ENCODE measurements at regions not wholly inside any gene's neighbourhood (a gene's known extent, or its start where the extent isn't known, plus 50 kb on each side); places are given as distances from the start of the nearest gene placed in this dataset.

- CTCF ChIA-PET = no interaction called here
- dilution Hi-C loops (cut with MboI; ENCODE audit: extremely low pct_ligation_motif_present, low sequenced_read_pairs) = no loop called here
- no TSS peak for BruUV-seq (replicated peaks)
Measured at GRCh38 chr5:32934529-32934928, 223.4 kb downstream of the NPR3 start.

GRCh38 chr5:32935283-32935682 lies 224.2 kb downstream of the NPR3 start:
- DNase-seq (ENCODE audit: low read depth, low spot score) = no peak
- H3K4me3 ChIP-seq (replicated peaks in 1 of 3; ENCODE audit: insufficient read depth in 1 of 3, low read depth in 1 of 3, low read length in 3 of 3) = no peak overlapping the region
- H3K9me1 ChIP-seq (replicated peaks; ENCODE audit: control insufficient read depth, extremely low read depth, insufficient read depth, low read length) = no peaks in the 10 kb centered on the region
- H3K9me3 ChIP-seq (replicated peaks; ENCODE audit: control insufficient read depth, insufficient read depth, low read length) = no peaks in the 10 kb centered on the region
- BruUV-seq (replicated peaks) = no TSS peak
- ChIA-PET CTCF (no interaction called here), POLR2A (no interaction called here)
- H3K36me3 ChIP-seq (ENCODE audit: control insufficient read depth in 2 of 2, extremely low read depth in 1 of 2, insufficient read depth in 2 of 2, low read length in 2 of 2) = no peaks in the 10 kb centered on the region
- H3K9ac ChIP-seq (replicated peaks; ENCODE audit: extremely low read depth, insufficient read depth, low read length) = no peak overlapping the region
- H3K4me1 ChIP-seq (ENCODE audit: control insufficient read depth, extremely low read depth, insufficient read depth, low read length) = no peaks in the 10 kb centered on the region
- TF ChIP-seq EZH2 (IDR thresholded peaks at IDR 0.05; ENCODE audit: borderline replicate concordance, low read depth, low read length, severe bottlenecking) = no peak
- no peak for TF ChIP-seq POLR2AphosphoS5 (IDR thresholded peaks at IDR 0.05; ENCODE audit: insufficient read depth, low read depth, low read length)
- no peak for TF ChIP-seq JUN (IDR thresholded peaks at IDR 0.05; ENCODE audit: borderline replicate concordance, insufficient read depth, insufficient read length, low read depth)
- H3K79me2 ChIP-seq (ENCODE audit: control insufficient read depth, insufficient read depth, low read length) = no peaks in the 10 kb centered on the region
- H3K27me3 ChIP-seq (ENCODE audit: control insufficient read depth in 2 of 2, insufficient read depth in 2 of 2, low read length in 2 of 2) = no peaks in the 10 kb centered on the region
- intact Hi-C loops (cut with micrococcal nuclease) (no loop called here), dilution Hi-C loops (cut with MboI; ENCODE audit: extremely low pct_ligation_motif_present, low sequenced_read_pairs) (no loop called here)
- no peak for FAIRE-seq
- no peak overlapping the region for H3K4me2 ChIP-seq (ENCODE audit: insufficient read depth, low read length)
- no peak overlapping the region for H3K27ac ChIP-seq (ENCODE audit: insufficient read depth, low read depth, low read length)
- no peaks in the 10 kb centered on the region for H4K20me1 ChIP-seq (replicated peaks; ENCODE audit: control insufficient read depth, extremely low read depth, insufficient read depth, low read length)
- H2AFZ ChIP-seq (ENCODE audit: low read depth, low read length) = no peak overlapping the region

More at GRCh38 chr5:32934529-32934928, 223.4 kb downstream of the NPR3 start:
- Histone ChIP-seq H3K4me2 (ENCODE audit: insufficient read depth, low read length) (no peak overlapping the region), H4K20me1 (replicated peaks; ENCODE audit: control insufficient read depth, extremely low read depth, insufficient read depth, low read length) (no peaks in the 10 kb centered on the region), H2AFZ (ENCODE audit: low read depth, low read length) (no peak overlapping the region), H3K4me3 (replicated peaks in 1 of 3; ENCODE audit: insufficient read depth in 1 of 3, low read depth in 1 of 3, low read length in 3 of 3) (no peak overlapping the region), H3K36me3 (ENCODE audit: control insufficient read depth in 2 of 2, extremely low read depth in 1 of 2, insufficient read depth in 2 of 2, low read length in 2 of 2) (no peaks in the 10 kb centered on the region), H3K27me3 (ENCODE audit: control insufficient read depth in 2 of 2, insufficient read depth in 2 of 2, low read length in 2 of 2) (no peaks in the 10 kb centered on the region), H3K27ac (ENCODE audit: insufficient read depth, low read depth, low read length) (no peak overlapping the region), H3K9me3 (replicated peaks; ENCODE audit: control insufficient read depth, insufficient read depth, low read length) (no peaks in the 10 kb centered on the region), H3K9ac (replicated peaks; ENCODE audit: extremely low read depth, insufficient read depth, low read length) (no peak overlapping the region), H3K79me2 (ENCODE audit: control insufficient read depth, insufficient read depth, low read length) (no peaks in the 10 kb centered on the region), H3K9me1 (replicated peaks; ENCODE audit: control insufficient read depth, extremely low read depth, insufficient read depth, low read length) (no peaks in the 10 kb centered on the region), H3K4me1 (ENCODE audit: control insufficient read depth, extremely low read depth, insufficient read depth, low read length) (no peaks in the 10 kb centered on the region)
- POLR2A ChIA-PET = no interaction called here
- DNase-seq (ENCODE audit: low read depth, low spot score) (no peak), FAIRE-seq (no peak)
- intact Hi-C loops (cut with micrococcal nuclease) = no loop called here
- TF ChIP-seq EZH2 (IDR thresholded peaks at IDR 0.05; ENCODE audit: borderline replicate concordance, low read depth, low read length, severe bottlenecking) = no peak
- TF ChIP-seq POLR2A (IDR thresholded peaks at IDR 0.05; ENCODE audit: low read depth, low read length) = no peak
- no peak for TF ChIP-seq MAX (IDR thresholded peaks at IDR 0.05; ENCODE audit: insufficient read depth, insufficient read length)

All from endothelial cell of umbilical vein (primary cell).